ENCODE measurements at regions not wholly inside any gene's neighbourhood (a gene's known extent, or its start where the extent isn't known, plus 50 kb on each side); places are given as distances from the start of the nearest gene placed in this dataset.

DNA sequence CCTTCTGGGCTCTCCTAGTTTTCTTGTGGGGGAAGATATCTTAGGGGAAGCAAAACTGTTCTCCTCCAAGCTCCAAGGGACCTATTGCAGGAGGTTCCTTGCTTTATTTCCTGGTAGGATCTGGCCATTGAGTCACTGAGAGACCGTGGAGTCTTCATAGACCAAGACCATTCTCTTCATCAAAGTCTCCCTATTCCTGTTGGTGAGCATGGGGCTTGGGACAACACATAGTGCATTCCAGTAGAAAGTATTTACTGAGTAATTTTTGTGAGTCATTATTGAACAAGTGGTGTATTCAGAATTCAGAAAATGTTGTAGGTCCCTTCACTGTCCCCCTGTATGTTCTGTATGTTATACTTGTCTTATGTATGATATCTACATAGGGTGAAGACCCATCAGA lies 133.6 kb downstream of the CDH26 start:
- no peak for DNase-seq (ENCODE audit: low read depth)
- TF ChIP-seq, protein P1, sequence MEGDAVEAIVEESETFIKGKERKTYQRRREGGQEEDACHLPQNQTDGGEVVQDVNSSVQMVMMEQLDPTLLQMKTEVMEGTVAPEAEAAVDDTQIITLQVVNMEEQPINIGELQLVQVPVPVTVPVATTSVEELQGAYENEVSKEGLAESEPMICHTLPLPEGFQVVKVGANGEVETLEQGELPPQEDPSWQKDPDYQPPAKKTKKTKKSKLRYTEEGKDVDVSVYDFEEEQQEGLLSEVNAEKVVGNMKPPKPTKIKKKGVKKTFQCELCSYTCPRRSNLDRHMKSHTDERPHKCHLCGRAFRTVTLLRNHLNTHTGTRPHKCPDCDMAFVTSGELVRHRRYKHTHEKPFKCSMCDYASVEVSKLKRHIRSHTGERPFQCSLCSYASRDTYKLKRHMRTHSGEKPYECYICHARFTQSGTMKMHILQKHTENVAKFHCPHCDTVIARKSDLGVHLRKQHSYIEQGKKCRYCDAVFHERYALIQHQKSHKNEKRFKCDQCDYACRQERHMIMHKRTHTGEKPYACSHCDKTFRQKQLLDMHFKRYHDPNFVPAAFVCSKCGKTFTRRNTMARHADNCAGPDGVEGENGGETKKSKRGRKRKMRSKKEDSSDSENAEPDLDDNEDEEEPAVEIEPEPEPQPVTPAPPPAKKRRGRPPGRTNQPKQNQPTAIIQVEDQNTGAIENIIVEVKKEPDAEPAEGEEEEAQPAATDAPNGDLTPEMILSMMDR (IDR thresholded peaks at IDR 0.05; ENCODE audit: control insufficient read depth, extremely low read depth, insufficient read depth): no peak
- no peak overlapping the region for H3K4me3 ChIP-seq (ENCODE audit: low read depth, low read length)

DNA sequence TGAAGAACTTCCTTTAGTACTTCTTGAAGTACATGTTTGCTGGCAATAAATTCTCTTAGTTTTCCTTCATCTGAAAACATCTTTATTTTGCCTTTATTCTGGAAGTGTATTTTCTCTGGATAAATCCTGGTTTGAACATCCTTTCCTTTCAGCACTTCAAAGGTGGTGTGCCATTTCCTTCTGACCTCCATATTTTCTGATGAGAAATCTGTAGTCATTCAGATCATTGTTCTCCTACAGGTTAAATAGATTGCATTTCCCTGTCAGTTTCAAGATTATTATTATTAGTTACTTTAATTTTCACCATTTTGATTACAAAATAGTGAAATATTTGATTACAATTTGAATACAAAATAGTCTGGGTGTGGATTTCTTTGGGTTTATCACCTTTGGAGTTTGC lies 134.5 kb downstream of the CDH26 start:
- no peak for DNase-seq (ENCODE audit: low read depth)
- TF ChIP-seq, protein P1 (IDR thresholded peaks at IDR 0.05; ENCODE audit: control insufficient read depth, extremely low read depth, insufficient read depth): no peak
- H3K4me3 ChIP-seq (ENCODE audit: low read depth, low read length): no peak overlapping the region

DNA sequence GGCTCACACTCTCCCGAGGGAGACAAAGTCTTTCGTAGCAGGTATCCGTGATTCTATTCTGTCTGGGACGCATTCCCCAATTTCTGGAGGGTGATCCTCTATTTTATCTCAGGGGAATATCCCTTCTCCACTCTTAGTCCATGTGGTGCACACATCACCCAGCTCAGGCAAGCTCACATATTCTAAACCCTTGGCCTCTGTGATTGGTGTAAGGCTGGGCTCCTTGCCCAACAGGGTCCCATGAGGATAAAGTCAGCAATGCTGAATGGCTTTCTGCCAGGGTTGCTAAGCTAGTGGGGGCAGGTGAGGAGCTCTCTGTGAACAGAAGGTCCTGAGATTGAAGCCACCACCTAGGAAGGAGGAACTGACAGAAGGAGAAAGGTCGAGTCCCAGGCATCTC lies 137.2 kb downstream of the CDH26 start:
- TF ChIP-seq, protein P1 (IDR thresholded peaks at IDR 0.05; ENCODE audit: control insufficient read depth, extremely low read depth, insufficient read depth): no peak
- H3K4me3 ChIP-seq (ENCODE audit: low read depth, low read length): no peak overlapping the region
- DNase-seq (ENCODE audit: low read depth): no peak

DNA sequence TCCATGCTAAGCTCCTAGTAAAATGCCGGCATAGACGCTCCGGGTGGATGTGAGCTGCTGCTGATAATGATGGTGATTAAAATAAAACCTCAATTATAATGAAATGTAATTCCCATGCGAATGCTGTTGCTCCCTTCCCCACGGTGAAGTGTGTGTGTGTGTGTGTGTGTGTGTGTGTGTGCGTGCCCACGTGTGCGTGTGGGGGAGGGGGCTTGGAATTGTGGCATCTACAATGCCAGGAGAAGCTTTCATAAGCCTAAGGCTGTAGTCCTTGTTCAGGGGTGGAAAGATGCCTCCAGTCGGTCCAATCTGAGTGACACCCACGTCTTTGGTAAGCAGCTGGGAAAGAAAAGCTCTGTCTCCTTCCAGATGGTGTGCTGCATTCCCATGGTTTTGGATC lies 137.9 kb downstream of the CDH26 start:
- TF ChIP-seq, protein P1 (IDR thresholded peaks at IDR 0.05; ENCODE audit: control insufficient read depth, extremely low read depth, insufficient read depth): no peak
- no peak overlapping the region for H3K4me3 ChIP-seq (ENCODE audit: low read depth, low read length)
- DNase-seq (ENCODE audit: low read depth): no peak

DNA sequence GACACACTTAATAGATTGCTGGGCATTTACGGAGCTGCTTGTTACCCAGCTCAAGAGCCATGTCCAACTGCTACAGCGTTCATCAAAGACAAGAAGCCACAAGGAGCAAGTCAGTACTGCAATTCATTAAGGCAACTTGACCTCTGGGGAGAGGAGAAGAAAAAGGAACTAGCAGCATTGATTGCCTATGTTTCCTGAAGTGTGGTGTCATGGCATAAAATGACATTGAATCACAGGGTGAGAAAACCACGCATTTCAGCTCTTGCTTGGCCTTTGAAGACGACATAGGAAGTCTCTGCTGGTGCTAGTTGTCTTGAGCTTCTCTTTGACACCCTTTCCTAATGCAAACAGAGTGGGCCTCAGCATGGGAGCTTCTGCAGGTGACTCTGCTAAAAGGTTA lies 139.1 kb downstream of the CDH26 start:
- no peak for DNase-seq (ENCODE audit: low read depth)
- TF ChIP-seq, protein P1 (IDR thresholded peaks at IDR 0.05; ENCODE audit: control insufficient read depth, extremely low read depth, insufficient read depth): no peak
- H3K4me3 ChIP-seq (ENCODE audit: low read depth, low read length): no peak overlapping the region

DNA sequence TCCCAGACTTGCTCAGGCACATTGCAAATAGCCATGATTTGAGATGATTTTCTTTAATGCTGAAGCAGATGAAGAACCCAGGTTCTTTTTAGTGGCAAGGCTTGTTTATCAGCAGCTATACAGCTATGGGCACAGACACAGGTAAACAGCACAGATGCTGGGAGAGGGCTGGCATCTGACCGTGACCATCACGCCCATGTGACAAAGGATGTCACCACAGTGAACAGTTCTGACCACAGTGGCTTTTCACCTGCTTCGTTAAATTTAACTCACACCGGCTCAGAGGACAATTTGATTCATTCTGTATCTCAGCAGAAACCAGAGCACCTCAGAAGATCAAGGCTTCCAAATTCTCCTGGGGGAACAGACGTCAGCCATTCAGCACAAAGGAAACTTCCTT lies 142.6 kb downstream of the CDH26 start:
- TF ChIP-seq, protein P1 (IDR thresholded peaks at IDR 0.05; ENCODE audit: control insufficient read depth, extremely low read depth, insufficient read depth): no peak
- no peak overlapping the region for H3K4me3 ChIP-seq (ENCODE audit: low read depth, low read length)
- no peak for DNase-seq (ENCODE audit: low read depth)

DNA sequence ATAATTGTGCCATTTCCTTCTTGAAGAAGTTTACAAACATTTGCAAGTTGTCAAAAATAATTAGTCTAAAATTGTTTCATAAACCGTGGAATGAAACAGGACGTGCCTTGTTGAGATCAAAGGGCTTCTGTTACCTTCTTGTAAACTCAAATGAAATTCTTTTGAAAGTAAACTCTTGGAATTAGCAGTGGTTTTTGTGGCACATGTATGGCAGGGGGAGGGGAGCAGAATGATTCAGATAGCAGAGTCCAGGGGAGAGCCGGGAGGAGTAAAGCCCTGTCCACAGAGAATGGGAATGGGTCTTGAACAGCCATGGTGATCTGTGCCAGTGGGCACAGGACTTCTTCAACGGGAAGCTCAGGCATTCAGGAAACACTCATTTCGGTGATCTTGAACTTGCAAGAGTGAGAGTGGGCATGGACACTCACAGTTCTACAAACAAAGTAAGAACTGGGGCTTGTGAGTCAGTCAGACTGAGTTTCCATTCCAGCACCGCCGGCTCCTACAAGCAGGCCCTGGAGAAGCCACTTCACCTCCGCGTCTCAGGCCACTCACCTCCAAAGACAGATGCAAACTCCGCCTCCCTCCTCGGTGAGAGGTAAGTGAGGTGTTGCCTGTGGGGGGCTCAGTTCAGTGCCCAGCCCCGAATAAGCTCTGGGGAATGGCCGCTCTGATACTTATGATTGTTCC lies 143.1 kb downstream of the CDH26 start:
- no peak for DNase-seq (ENCODE audit: low read depth)
- no peak overlapping the region for H3K4me3 ChIP-seq (ENCODE audit: low read depth, low read length)
- TF ChIP-seq, protein P1 (IDR thresholded peaks at IDR 0.05; ENCODE audit: control insufficient read depth, extremely low read depth, insufficient read depth): no peak
